HG03520 (cell line): ENCODE measurements at regions not wholly inside any gene's neighbourhood (a gene's known extent, or its start where the extent isn't known, plus 50 kb on each side); places are given as distances from the start of the nearest gene placed in this dataset.

Experiments used
- ATAC-seq: cut with Tn5 transposase; IDR thresholded peaks from one replicate; pipeline ENCODE4 v1.9.1; 2021; ENCODE audit warnings: mild to moderate bottlenecking, moderate library complexity; ENCODE audit not compliant: unreplicated experiment

DNA sequence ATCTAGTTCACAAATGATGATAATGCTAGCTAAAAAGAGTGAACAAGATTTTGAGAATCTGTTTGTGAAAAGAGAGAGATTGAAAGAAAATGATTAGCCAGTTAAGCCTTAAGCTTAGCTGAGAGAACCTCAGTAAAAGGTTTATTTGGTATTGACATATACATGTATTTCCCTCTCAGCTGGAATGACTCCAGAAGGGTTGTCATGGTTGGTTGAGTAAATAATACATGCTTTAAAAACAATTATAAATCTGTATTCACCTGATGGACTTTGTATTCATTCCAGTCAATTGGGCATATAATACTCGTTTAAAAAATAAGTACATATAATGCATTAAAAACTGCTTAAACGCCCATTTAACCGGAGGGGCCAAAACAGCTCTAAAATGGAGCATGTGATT lies 181.4 kb downstream of the GRB14 start:
- ATAC-seq = no peak

GRCh38 chr2:164439235-164439634 lies 182.0 kb downstream of the GRB14 start:
- no peak for ATAC-seq

DNA sequence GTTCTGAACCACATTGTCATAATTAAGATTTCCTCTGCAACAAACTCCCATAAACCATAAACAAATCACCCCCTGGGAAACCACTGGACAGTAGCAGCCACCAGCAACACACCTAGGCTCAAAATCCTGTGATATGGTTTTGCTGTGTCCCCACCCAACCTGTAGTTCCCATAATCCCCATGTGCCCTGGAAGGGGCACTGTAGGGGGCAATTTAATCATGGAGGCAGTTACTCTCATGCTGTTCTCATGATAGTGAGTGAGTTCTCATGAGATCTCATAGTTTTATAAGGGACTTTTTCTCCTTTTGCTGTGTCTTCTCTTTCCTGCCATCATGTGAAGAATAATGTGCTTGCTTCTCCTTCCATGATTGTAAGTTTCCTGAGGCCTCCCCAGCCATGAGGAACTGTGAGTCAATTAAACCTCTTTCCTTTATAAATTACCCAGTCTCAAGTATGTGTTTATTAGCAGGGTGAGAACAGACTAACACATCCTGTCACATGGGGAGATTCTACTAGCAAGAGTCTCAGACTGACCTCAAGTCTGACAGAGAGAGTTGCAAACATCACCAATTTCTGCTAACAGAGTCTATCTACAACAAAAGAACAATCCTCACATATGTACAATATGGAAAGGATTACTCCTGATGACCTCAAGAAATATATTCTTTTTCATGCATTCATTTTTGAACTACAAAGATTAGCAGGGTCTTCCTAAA lies 182.6 kb downstream of the GRB14 start:
- no peak for ATAC-seq

DNA sequence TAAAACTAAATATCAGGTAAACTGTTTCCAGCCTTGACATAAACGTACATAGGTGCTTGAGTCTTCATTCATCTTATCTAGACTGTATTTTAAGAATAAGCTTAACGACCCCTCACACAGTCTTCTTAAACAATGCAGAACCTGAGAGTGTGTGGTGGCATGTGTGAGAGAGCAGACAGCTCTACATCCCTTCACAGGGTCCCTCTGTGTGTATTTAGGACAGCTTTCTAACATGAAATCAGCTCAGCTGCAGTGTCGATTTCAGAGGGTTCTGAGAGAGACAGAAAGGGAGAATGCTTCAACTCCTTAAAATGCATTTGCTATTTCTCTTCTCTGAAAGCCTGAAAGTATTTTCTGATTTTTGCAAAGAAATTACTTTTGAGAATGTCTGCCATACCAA lies 185.2 kb downstream of the GRB14 start:
- no peak for ATAC-seq

- ATAC-seq = no peak
Measured at GRCh38 chr2:164430166-164430783, 191.0 kb downstream of the GRB14 start.

GRCh38 chr2:164429354-164429753 lies 191.9 kb downstream of the GRB14 start:
- no peak for ATAC-seq

DNA sequence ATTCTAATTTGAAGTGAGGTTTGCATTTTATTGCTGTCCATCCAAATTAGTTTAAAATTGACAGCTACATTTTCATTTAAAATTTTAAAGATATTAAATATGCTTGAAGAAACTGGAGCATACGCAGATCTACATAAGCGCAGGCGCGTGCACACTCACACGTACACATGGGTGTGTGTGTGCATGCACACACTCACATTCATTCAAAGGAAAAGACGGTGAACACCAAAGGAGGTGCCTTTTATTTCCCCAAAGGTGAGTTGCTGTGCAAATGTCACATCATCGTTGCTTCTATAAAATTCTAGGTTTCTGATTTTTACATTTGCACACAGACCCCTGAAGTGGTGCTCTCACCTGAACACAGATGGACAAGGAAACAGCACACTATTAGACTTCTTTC lies 194.2 kb downstream of the GRB14 start:
- no peak for ATAC-seq

DNA sequence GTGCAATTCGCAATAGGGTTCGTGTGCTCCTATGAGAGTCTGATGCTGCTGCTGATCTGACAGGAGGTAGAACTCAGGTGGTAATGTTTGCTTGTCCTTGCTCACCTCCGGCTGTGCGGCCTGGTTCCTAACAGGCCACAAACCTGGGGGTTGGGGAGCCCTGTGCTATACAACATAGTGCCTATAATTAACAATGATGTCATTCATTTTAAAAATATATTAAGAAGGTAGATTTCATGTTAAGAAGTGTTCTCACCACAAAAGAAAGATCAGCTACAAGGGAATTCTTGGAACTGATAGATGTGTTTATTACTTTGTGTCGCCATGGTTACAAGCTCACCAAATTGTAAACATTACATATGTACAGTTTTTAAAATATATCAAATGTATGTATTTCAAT lies 200.5 kb downstream of the GRB14 start:
- no peak for ATAC-seq

DNA sequence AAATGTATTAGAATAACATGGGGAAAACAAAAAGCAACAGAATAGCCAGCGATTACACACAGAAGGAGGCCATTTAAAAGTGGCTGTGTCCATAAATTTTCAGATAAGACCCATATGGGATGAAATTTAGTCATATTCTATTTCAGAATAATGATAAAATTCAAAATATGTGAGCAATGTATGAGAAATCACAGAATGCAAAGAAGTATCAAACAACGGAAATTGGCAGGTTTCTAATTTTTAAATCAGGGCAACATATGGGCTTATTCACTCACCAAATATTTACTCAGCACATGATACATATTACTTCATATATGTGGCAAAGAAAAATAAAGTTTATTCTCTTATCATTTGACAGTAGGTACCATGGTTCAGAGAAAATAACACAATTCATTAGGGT lies 208.5 kb downstream of the GRB14 start:
- ATAC-seq = no peak

DNA sequence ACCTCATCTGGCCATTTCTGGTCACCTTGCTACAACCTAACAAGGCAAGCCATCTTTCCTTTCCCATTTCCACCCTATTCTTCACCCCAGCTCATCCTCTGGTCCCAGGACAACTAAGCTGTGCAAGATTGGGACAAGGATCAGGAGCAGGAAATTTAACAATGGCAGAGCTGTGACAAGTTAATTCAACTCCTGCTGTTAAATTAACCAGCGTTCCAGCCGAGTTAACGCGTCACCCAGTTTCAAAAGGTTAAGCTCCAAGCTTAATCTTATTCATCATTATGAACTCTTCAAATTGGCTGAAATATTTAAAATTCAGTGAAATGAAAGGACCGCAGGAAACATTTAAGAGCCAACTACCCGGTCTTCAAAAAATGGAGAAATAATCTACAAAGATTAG lies 231.9 kb downstream of the GRB14 start:
- ATAC-seq = no peak

- peak; percentile 70 for ATAC-seq
Measured at GRCh38 chr2:164388511-164388910, 232.8 kb downstream of the GRB14 start.

DNA sequence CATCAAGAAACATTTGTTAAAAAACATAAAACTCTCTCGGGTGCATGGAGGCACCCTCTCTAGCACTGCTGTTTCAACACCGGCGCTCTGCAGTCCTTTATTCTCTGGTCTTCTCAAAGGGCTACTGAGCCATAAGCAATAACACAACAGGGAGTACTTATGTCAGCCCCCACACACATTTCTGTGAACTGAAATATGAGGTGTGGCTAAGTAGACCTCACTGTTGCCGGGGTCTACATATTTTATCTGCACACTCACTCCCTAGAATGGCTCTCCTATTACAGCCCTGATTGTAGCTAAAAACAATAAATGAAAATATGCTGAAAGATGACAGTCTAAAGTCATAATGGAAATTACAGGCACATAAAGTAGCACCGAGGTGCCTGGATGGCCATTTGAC lies 235.1 kb downstream of the GRB14 start:
- no peak for ATAC-seq

GRCh38 chr2:164384434-164384833 lies 236.8 kb downstream of the GRB14 start:
- no peak for ATAC-seq

- ATAC-seq = no peak
Measured at GRCh38 chr2:164371916-164372315, 249.4 kb downstream of the GRB14 start.

DNA sequence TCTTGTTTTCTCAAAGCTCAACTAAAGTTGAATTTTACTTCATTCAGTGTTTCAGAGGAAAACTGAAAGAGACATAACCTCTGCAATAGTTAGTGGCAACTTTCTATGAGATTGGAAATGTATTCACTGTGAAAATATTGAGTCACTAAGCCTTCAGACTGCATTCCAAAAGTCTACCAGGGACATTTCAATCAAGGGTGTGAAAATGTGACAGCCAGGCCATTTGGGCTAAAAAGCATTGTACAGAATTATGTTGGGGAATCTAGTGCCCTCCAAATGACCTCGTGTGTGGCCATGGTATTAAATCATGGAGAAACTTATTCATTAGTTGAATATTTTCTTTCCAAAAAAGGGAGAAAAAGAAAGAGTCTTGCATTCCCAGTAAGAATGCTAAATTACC lies 251.9 kb downstream of the GRB14 start:
- ATAC-seq = no peak

DNA sequence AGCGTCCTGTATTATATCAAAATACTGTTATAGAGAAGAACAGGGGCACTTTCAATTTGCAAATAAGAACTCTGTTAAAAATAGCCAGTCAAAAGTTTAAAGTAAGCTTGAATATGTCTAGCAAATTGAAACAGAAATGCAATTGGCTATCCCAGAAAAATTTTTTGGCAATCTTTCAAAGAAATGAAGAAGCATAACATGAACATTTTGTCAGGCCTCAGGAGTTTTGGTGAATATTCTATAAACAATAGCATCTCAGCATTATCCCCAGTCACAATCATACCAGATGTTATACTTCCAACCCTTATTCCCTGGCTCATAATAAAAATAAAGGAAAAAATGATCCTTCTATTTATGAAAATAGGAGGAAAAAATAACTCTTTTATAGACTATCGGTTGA lies 252.4 kb downstream of the GRB14 start:
- no peak for ATAC-seq

DNA sequence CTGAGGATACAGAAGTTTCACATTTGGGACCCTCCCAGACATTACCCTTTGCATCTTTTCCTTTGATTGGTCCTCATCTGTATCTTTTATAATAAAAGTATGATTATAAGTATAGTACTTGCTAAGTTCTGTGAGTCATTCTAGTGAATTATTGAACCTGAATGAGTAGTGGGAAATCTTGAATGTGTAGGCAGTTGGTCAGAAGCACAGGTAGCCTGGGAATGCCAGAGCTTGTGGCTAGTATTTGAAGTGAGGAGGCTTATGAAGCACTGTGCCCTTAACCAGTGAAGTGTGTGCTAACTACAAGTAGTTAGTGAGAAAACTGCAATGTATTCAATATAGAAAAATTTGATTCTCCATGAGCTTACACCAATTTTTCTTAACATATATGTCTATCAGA lies 257.6 kb downstream of the GRB14 start:
- ATAC-seq = no peak

DNA sequence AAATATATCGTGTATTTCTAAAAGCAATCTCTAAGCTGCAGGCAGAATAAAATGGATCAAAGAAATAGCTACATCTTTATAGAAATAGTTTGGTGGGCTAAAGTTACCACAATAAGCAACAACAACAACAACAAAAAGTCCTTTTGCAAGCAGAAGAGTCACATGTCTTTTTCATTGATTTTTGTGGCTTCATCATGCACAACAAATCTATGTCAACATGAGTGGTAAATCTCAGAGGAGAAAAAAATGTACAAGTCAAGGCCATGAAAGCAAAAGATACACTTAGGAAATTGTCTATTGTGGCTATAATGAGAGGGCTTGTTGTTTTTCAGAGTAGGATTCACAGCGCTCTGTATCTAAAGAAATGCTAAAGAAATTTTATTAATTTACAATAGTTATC lies 269.7 kb downstream of the GRB14 start:
- no peak for ATAC-seq

DNA sequence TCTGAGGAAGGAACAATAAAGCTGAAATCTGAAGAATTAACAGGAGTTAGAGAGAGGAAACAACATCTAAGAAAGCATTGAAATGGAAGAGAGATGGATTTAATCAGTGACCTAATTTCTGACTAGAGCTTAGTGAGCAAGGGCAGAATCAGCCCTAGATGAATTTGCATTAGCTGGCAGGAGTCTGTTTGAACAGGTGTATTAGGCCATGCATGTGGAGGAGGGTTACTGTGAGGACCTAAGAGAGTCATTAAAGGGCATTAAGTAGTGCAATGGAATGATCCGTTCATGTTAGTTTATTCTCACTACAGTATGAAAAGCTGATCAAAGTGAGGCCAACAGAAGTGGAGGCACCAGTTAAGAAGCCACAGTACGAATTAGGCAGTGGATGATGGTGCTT lies 285.3 kb downstream of the GRB14 start:
- ATAC-seq = no peak

DNA sequence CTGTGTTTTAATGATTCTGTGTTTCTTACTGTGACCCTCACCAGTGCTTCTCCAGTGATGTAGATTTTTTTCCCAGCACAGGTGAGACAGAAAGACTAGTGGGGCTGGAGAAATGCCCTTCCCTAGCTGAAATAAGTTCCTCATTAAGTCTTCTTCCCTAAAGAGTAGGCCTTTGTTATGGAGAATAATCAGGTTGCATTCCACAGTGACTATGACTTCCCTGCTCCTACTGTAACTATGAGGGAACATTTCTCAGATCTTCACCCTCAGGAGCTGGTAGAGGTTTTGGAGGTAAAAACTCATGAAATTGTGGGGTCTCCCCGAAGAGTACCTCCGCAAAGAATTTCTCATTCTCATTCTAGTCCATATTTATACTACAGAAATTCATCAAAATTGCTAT lies 286.2 kb downstream of the GRB14 start:
- ATAC-seq = no peak

GRCh38 chr2:164328310-164328709 lies 293.0 kb downstream of the GRB14 start:
- no peak for ATAC-seq

GRCh38 chr2:164323978-164324377 lies 297.3 kb downstream of the GRB14 start:
- ATAC-seq = no peak

- no peak for ATAC-seq
Measured at GRCh38 chr2:164314148-164314547, 307.1 kb downstream of the GRB14 start.
